Caco-2 (cell line): ENCODE measurements at regions not wholly inside any gene's neighbourhood (a gene's known extent, or its start where the extent isn't known, plus 50 kb on each side); places are given as distances from the start of the nearest gene placed in this dataset.

Source experiments
- BruUV-seq: library from RNA; stranded (reverse); fragments of 400-500 nt; replicated peaks from 2 replicates; lab custom pipeline; 2021; lab: Mats Ljungman, UMichigan
- CTCF ChIA-PET: fragments of 300-600 bp; sonication (Branson Sonifier 250); formaldehyde crosslinking; loops from one replicate; lab custom pipeline; 2022; ENCODE audit warnings: antibody characterized with exemption; lab: Charles Lee
- POLR2A ChIA-PET: fragments of 300-600 bp; sonication (Branson Sonifier 250); formaldehyde crosslinking; loops from one replicate; lab custom pipeline; 2022; ENCODE audit warnings: antibody characterized with exemption; lab: Charles Lee
- DNase-seq, 2 experiments: peaks; one replicate each; pipeline versions ENCODE4 v3.0.0 to v3.0.0-alpha.2; 2020 to 2022
- H3K27me3 ChIP-seq: replicated peaks from 2 replicates; pipeline ENCODE4 v1.6.0; 2011; ENCODE audit warnings: low read length; ENCODE audit not compliant: control insufficient read depth, insufficient read depth
- H3K36me3 ChIP-seq: 2 replicates; pipeline ENCODE4 v1.5.1; 2011; ENCODE audit warnings: low read length; ENCODE audit not compliant: control insufficient read depth, insufficient read depth
- H3K4me1 ChIP-seq: fragments of 250-450 bp; sonication (Bioruptor Pico); 2 replicates; pipeline ENCODE4 v1.5.1; 2020; ENCODE audit warnings: mild to moderate bottlenecking
- H3K4me3 ChIP-seq: 2 replicates; pipeline ENCODE4 v1.5.1; 2011; ENCODE audit warnings: low read depth, mild to moderate bottlenecking, control low read depth, low read length
- H3K9me3 ChIP-seq: fragments of 250-450 bp; sonication (Bioruptor Pico); 2 replicates; pipeline ENCODE4 v1.5.1; 2020; ENCODE audit warnings: mild to moderate bottlenecking, moderate library complexity
- H3K27ac Mint-ChIP-seq: one replicate; pipeline ENCODE4 v1.8.0; 2022; ENCODE audit warnings: mixed read lengths; ENCODE audit not compliant: unreplicated experiment
- H3K27me3 Mint-ChIP-seq: one replicate; pipeline ENCODE4 v1.8.0; 2022; ENCODE audit warnings: mixed read lengths; ENCODE audit not compliant: insufficient read depth, unreplicated experiment
- H3K36me3 Mint-ChIP-seq: one replicate; pipeline ENCODE4 v1.8.0; 2022; ENCODE audit warnings: mild to moderate bottlenecking, mixed read lengths; ENCODE audit not compliant: insufficient read depth, unreplicated experiment
- H3K4me1 Mint-ChIP-seq: one replicate; pipeline ENCODE4 v1.8.0; 2022; ENCODE audit warnings: low read depth, mixed read lengths; ENCODE audit not compliant: unreplicated experiment
- H3K4me3 Mint-ChIP-seq: one replicate; pipeline ENCODE4 v1.8.0; 2022; ENCODE audit warnings: mild to moderate bottlenecking, moderate library complexity, mixed read lengths; ENCODE audit not compliant: unreplicated experiment
- H3K9me3 Mint-ChIP-seq: one replicate; pipeline ENCODE4 v1.8.0; 2022; ENCODE audit warnings: mixed read lengths; ENCODE audit not compliant: unreplicated experiment
- CTCF ChIP-seq, 2 experiments: fragments of 200-600 bp in 1 of 2; IDR thresholded peaks; 1 replicate in 1 of 2; 2 replicates in 1 of 2; pipeline versions ENCODE4 v1.5.1 to v1.8.0; 2011 to 2022; ENCODE audit warnings: antibody characterized with exemption in 1 of 2, control low read depth in 1 of 2, inconsistent platforms in 1 of 2, low read depth in 1 of 2, low read length in 1 of 2, mild to moderate bottlenecking in 1 of 2, moderate library complexity in 1 of 2; ENCODE audit not compliant: insufficient read depth in 1 of 2, severe bottlenecking in 1 of 2, unreplicated experiment in 1 of 2
- intact Hi-C: fragments of 100-400 bp; cut with micrococcal nuclease; formaldehyde crosslinking; loops from one replicate; pipeline ENCODE4 v1.10.0; 2022; ENCODE audit not compliant: unreplicated experiment

GRCh38 chr5:161988077-161988476, 79.5 kb upstream of the GABRG2 start:
- intact Hi-C loops = no loop called here

More at GRCh38 chr5:161988077-161988476, 79.5 kb upstream of the GABRG2 start:
- Histone ChIP-seq H3K9me3 (no peaks in the 10 kb centered on the region), H3K36me3 (no peaks in the 10 kb centered on the region), H3K4me1 (no peaks in the 10 kb centered on the region), H3K27me3 (no peaks in the 10 kb centered on the region), H3K4me3 (no peak overlapping the region)
- DNase-seq = no peak
- Mint-ChIP-seq H3K27me3 (no peaks in the 10 kb centered on the region), H3K4me3 (no peak overlapping the region), H3K4me1 (no peaks in the 10 kb centered on the region), H3K9me3 (peaks cover 9% of the 10 kb centered on the region), H3K27ac (no peak overlapping the region), H3K36me3 (no peaks in the 10 kb centered on the region)
- ChIA-PET POLR2A (no interaction called here), CTCF (no interaction called here)
- TF ChIP-seq CTCF (IDR thresholded peaks at IDR 0.05; ENCODE audit: insufficient read depth in 1 of 2, low read depth in 1 of 2, low read length in 1 of 2, severe bottlenecking in 1 of 2, unreplicated experiment in 1 of 2) = no peak
- BruUV-seq = no TSS peak
